SK-N-SH (cell line): ENCODE measurements at regions not wholly inside any gene's neighbourhood (a gene's known extent, or its start where the extent isn't known, plus 50 kb on each side); places are given as distances from the start of the nearest gene placed in this dataset.

Experiments used
- CTCF ChIA-PET: fragments of 300-600, 350-600 bp; formaldehyde crosslinking; extraction: SDS; loops from one replicate; lab custom pipeline; 2021; lab: Yijun Ruan, JAX
- POLR2A ChIA-PET: fragments of 350-600 bp; sonication (Branson Sonifier 250); formaldehyde crosslinking; extraction: SDS; loops from one replicate; lab custom pipeline; 2020; ENCODE audit warnings: antibody characterized with exemption, inconsistent platforms; lab: Yijun Ruan, JAX
- DNase-seq: peaks from one replicate; pipeline ENCODE4 v3.0.0; 2012
- H2AFZ ChIP-seq: fragments of 200-600 bp; sonication (generic); 2 replicates; pipeline ENCODE4 v1.8.1; 2016; ENCODE audit warnings: antibody characterized with exemption, mild to moderate bottlenecking, low read depth
- H3F3A ChIP-seq: fragments of 200-600 bp; sonication (generic); replicated peaks from 2 replicates; pipeline ENCODE3; 2016; ENCODE audit warnings: antibody characterized with exemption, mild to moderate bottlenecking; ENCODE audit not compliant: insufficient read depth
- H3K27ac ChIP-seq, 2 experiments: fragments of 200-500 bp in 1 of 2; fragments of 200-600 bp in 1 of 2; sonication (Bioruptor generic) in 1 of 2; sonication (generic), shearing (Covaris generic) in 1 of 2; 2 replicates each; pipeline versions ENCODE4 v1.5.1 to v1.6.1; 2014 to 2016; ENCODE audit warnings: low read depth in 2 of 2, inconsistent platforms in 1 of 2, low read length in 1 of 2, mild to moderate bottlenecking in 1 of 2, mixed read lengths in 1 of 2
- H3K27me3 ChIP-seq: fragments of 200-600 bp; sonication (generic), shearing (Covaris generic); 2 replicates; pipeline ENCODE4 v1.6.1; 2016; ENCODE audit warnings: mixed run types; ENCODE audit not compliant: insufficient read depth
- H3K36me3 ChIP-seq, 2 experiments: fragments of 200-500 bp in 1 of 2; fragments of 200-600 bp in 1 of 2; sonication (Bioruptor generic) in 1 of 2; sonication (generic) in 1 of 2; replicated peaks in 1 of 2; 2 replicates each; pipeline versions ENCODE3 to v1.5.1; 2014 to 2016; ENCODE audit warnings: low read length in 1 of 2, mild to moderate bottlenecking in 1 of 2; ENCODE audit not compliant: insufficient read depth in 2 of 2, control insufficient read depth in 1 of 2
- H3K4me1 ChIP-seq, 2 experiments: fragments of 200-500 bp in 1 of 2; fragments of 200-600 bp in 1 of 2; sonication (Bioruptor generic) in 1 of 2; sonication (generic), shearing (Covaris generic) in 1 of 2; 2 replicates each; pipeline versions ENCODE4 v1.5.1 to v1.6.1; 2014 to 2016; ENCODE audit warnings: low read depth in 1 of 2, low read length in 1 of 2, mixed run types in 1 of 2; ENCODE audit not compliant: insufficient read depth in 2 of 2, control insufficient read depth in 1 of 2
- H3K4me2 ChIP-seq: fragments of 200-600 bp; sonication (generic), shearing (Covaris generic); 2 replicates; pipeline ENCODE4 v1.6.1; 2017; ENCODE audit warnings: mixed run types
- H3K4me3 ChIP-seq, 2 experiments: fragments of 200-500 bp in 1 of 2; fragments of 200-600 bp in 1 of 2; sonication (Bioruptor generic) in 1 of 2; sonication (generic), shearing (Covaris generic) in 1 of 2; 2 replicates each; pipeline versions ENCODE4 v1.5.1 to v1.8.1; 2014 to 2016; ENCODE audit warnings: low read depth in 2 of 2, inconsistent platforms in 1 of 2, low read length in 1 of 2, mild to moderate bottlenecking in 1 of 2, mixed read lengths in 1 of 2, moderate library complexity in 1 of 2
- H3K79me2 ChIP-seq: fragments of 200-600 bp; sonication (generic); 2 replicates; pipeline ENCODE4 v1.8.1; 2017; ENCODE audit warnings: mild to moderate bottlenecking; ENCODE audit not compliant: insufficient read depth
- H3K9ac ChIP-seq: fragments of 200-600 bp; sonication (generic); 2 replicates; pipeline ENCODE4 v1.6.1; 2017; ENCODE audit warnings: mixed run types
- H3K9me2 ChIP-seq: fragments of 200-600 bp; sonication (generic); 2 replicates; pipeline ENCODE4 v1.6.1; 2017; ENCODE audit warnings: mixed run types
- H3K9me3 ChIP-seq: fragments of 200-600 bp; sonication (generic); 2 replicates; pipeline ENCODE4 v1.6.1; 2017; ENCODE audit warnings: mixed run types, mild to moderate bottlenecking, moderate library complexity
- H4K20me1 ChIP-seq: fragments of 200-600 bp; sonication (generic); 2 replicates; pipeline ENCODE4 v1.6.1; 2017; ENCODE audit warnings: mild to moderate bottlenecking, mixed run types; ENCODE audit not compliant: insufficient read depth
- ELF1 ChIP-seq: IDR thresholded peaks from 2 replicates; pipeline ENCODE4 v1.4.0; 2012
- EZH2phosphoT487 ChIP-seq: fragments of 200-600 bp; sonication (generic); IDR thresholded peaks from 2 replicates; pipeline ENCODE4 v1.6.1; 2017; ENCODE audit warnings: low read depth, mixed run types, mild to moderate bottlenecking, antibody characterized with exemption, moderate library complexity, borderline replicate concordance
- FOSL2 ChIP-seq: IDR thresholded peaks from 2 replicates; pipeline ENCODE4 v1.4.0; 2012; ENCODE audit warnings: low read depth, mild to moderate bottlenecking, moderate library complexity, borderline replicate concordance
- NFIC ChIP-seq: IDR thresholded peaks from 2 replicates; pipeline ENCODE4 v1.4.0; 2012; ENCODE audit warnings: borderline replicate concordance
- POLR2AphosphoS5 ChIP-seq: IDR thresholded peaks from 2 replicates; pipeline ENCODE4 v1.6.1; 2012; ENCODE audit warnings: low read depth, low read length
- SMC3 ChIP-seq: IDR thresholded peaks from 2 replicates; pipeline ENCODE4 v1.6.1; 2012; ENCODE audit warnings: low read depth, low read length, improper control_type of control experiment
- WGBS: methylation state at CpG from one replicate; pipeline ENCODE4 v1.1.6; 2017; ENCODE audit warnings: low lambda C conversion rate; 5-methylcytosine and 5-hydroxymethylcytosine counted together
- TF ChIP-seq, protein P1 (sequence below): IDR thresholded peaks from 2 replicates; pipeline ENCODE4 v1.6.1; 2012; ENCODE audit warnings: mild to moderate bottlenecking, low read depth, low read length, moderate library complexity
- TF ChIP-seq, protein P2 (sequence below): IDR thresholded peaks from 2 replicates; pipeline ENCODE4 v1.4.0; 2012; ENCODE audit warnings: low read depth
- TF ChIP-seq, protein P3 (sequence below): fragments of 200-600 bp; sonication (generic); IDR thresholded peaks from 2 replicates; pipeline ENCODE4 v1.6.1; 2017; ENCODE audit warnings: antibody characterized with exemption, mild to moderate bottlenecking, moderate library complexity

DNA sequence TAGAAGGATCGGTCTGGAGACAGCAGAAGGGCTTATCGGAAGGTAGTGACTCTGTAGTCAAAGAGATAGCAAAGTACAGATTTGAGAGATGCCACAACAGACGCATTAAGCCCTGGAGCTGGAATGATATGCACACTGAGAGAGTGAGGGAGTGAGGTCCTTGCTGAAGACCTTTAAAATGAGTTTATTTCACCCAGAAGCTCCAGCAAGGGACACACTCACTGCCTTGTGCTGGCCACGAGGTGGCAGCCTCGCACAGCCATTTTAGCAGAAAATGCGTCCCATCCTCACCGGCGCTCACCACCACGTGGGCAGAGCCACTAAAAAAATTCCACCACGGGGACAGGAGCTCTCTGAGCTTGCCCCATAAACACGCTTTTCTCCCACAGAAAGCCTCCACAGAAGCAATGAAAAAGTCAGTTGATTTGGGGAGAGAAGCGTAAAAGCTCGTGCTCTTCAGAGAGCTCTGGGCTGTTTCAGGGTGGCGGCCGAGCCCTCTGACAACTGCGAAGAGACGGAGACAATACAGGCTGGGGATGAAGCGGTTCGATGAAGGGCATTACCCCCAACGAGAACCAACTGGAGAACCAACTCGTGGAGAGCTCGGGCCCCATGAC, 163.0 kb upstream of the KLF14 start (continued):
- TF ChIP-seq, protein P1, sequence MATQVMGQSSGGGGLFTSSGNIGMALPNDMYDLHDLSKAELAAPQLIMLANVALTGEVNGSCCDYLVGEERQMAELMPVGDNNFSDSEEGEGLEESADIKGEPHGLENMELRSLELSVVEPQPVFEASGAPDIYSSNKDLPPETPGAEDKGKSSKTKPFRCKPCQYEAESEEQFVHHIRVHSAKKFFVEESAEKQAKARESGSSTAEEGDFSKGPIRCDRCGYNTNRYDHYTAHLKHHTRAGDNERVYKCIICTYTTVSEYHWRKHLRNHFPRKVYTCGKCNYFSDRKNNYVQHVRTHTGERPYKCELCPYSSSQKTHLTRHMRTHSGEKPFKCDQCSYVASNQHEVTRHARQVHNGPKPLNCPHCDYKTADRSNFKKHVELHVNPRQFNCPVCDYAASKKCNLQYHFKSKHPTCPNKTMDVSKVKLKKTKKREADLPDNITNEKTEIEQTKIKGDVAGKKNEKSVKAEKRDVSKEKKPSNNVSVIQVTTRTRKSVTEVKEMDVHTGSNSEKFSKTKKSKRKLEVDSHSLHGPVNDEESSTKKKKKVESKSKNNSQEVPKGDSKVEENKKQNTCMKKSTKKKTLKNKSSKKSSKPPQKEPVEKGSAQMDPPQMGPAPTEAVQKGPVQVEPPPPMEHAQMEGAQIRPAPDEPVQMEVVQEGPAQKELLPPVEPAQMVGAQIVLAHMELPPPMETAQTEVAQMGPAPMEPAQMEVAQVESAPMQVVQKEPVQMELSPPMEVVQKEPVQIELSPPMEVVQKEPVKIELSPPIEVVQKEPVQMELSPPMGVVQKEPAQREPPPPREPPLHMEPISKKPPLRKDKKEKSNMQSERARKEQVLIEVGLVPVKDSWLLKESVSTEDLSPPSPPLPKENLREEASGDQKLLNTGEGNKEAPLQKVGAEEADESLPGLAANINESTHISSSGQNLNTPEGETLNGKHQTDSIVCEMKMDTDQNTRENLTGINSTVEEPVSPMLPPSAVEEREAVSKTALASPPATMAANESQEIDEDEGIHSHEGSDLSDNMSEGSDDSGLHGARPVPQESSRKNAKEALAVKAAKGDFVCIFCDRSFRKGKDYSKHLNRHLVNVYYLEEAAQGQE, result no peak
- TF ChIP-seq POLR2AphosphoS5 (peak; percentile 61; the same call in 1 of the 2 replicates), ELF1 (no peak)
- TF ChIP-seq, protein P2, sequence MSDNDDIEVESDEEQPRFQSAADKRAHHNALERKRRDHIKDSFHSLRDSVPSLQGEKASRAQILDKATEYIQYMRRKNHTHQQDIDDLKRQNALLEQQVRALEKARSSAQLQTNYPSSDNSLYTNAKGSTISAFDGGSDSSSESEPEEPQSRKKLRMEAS, result peak; percentile 98

DNA sequence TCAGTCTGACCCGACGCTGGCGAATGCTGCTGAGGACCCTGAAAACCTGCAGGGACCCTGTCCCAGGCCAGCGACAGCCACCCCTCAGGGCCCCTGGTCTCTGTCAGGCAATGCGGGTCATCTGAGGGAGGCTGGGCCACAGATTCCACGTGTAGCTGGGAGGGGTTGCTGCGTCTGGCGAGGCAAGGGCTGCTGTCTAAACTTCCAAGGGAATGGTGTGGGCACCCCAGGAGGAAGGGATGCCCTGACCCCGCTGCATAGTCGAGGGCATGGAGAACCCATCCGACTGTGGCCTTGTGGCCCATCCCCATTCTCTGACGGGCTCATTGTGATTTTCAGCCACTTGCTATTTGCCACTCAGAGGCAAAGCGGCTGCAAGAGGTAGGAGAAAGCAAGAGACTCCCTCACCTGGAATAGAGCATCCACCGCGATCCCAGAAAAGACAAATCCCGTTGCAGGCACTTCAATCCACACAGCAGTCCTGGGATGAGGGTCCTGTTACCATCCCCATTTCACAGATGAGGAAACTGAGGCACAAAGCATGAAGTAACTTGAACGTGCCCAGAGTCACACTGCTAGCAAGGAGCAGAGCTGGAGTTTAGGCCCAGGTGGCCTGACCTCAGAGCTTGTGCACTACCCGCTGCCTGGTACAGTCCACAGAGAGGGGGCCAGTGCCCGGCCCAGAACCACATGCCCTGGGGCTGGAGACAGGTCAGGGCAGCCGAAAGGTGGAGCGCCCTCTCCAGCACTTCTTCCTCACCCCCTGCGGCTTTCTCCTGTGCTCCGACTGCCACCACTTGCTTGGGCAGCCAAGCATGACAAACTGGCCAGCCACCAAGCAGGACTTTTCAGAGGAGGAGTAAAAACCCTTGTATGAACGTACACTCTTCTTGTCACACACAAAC, 163.8 kb upstream of the KLF14 start:
- Histone ChIP-seq H3K9ac (peak overlapping the region; percentile 2; the same call in 1 of the 2 replicates), H4K20me1 (peaks cover 88% of the 10 kb centered on the region; the same call in 1 of the 2 replicates), H3K9me2 (no peaks in the 10 kb centered on the region), H3K36me3 (peaks cover 51 to 72% of the 10 kb centered on the region in 2 experiments), H3K4me1 (peaks cover 9 to 71% of the 10 kb centered on the region in 2 experiments; a peak in 3 of 4 replicates), H3K79me2 (peaks cover 100% of the 10 kb centered on the region), H3K27ac (peak overlapping the region; percentile 9 to 100; a peak in 3 of 4 replicates), H3K4me3 (no peak overlapping the region), H2AFZ (no peak overlapping the region), H3F3A (peaks cover 90% of the 10 kb centered on the region), H3K27me3 (no peaks in the 10 kb centered on the region), H3K9me3 (no peaks in the 10 kb centered on the region), H3K4me2 (no peak overlapping the region)
- peak; percentile 34 for DNase-seq
- WGBS, result 74% methylated on average over 20 of the region's 24 CpGs
- ChIA-PET POLR2A (no interaction called here), CTCF (interaction anchor here (0.6 to 6.5 kb wide), 105 partner anchors 8 to 824 kb away, joined by 3 to 186 read pairs (median 6); partner anchors contain the start of gene MKLN1)
- TF ChIP-seq, protein P2, result no peak

DNA sequence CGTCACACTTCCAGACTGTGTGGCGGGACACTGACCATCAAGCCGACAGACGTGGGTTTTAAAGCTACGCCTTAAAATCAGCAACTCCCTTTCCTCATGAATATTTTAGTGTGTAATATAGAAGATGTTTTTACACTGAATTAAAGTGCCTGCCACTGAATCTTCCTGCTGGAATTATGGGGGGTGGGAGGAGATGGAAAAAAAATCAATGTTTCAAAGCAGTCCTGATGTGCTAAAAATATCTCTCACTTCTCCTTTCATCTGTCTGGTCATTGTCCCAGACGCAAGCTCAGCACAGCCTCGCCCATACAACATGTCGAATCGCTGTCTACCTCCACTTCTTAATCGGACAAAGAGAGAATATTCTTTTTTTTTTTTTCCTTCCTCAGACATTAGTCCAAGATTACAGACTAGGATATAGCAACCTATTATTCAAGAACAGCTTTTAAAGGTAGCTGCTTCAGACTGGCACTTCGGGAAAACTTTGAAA, 165.1 kb upstream of the KLF14 start:
- Histone ChIP-seq H4K20me1 (peaks cover 87% of the 10 kb centered on the region; the same call in 1 of the 2 replicates), H3K4me1 (peaks cover 11 to 70% of the 10 kb centered on the region in 2 experiments), H3K27me3 (no peaks in the 10 kb centered on the region), H3K9ac (no peak overlapping the region; the same call in 1 of the 2 replicates), H3K27ac (peak overlapping the region in 1 of 2 experiments; percentile 100; a peak in 2 of 4 replicates), H3K4me2 (no peak overlapping the region), H3F3A (peaks cover 90% of the 10 kb centered on the region), H2AFZ (no peak overlapping the region), H3K9me3 (no peaks in the 10 kb centered on the region), H3K9me2 (no peaks in the 10 kb centered on the region), H3K36me3 (peaks cover 53 to 73% of the 10 kb centered on the region in 2 experiments), H3K4me3 (no peak overlapping the region), H3K79me2 (peaks cover 99% of the 10 kb centered on the region)
- ChIA-PET POLR2A (no interaction called here), CTCF (interaction anchor here (0.7 to 2.5 kb wide), 4 partner anchors 23 to 141 kb away, joined by 3 to 18 read pairs (median 10); no protein-coding TSS in a partner anchor)
- DNase-seq, result no peak
- whole genome bisulfite sequencing, result 93% methylated on average over 11 of the region's 11 CpGs
- TF ChIP-seq, protein P3, sequence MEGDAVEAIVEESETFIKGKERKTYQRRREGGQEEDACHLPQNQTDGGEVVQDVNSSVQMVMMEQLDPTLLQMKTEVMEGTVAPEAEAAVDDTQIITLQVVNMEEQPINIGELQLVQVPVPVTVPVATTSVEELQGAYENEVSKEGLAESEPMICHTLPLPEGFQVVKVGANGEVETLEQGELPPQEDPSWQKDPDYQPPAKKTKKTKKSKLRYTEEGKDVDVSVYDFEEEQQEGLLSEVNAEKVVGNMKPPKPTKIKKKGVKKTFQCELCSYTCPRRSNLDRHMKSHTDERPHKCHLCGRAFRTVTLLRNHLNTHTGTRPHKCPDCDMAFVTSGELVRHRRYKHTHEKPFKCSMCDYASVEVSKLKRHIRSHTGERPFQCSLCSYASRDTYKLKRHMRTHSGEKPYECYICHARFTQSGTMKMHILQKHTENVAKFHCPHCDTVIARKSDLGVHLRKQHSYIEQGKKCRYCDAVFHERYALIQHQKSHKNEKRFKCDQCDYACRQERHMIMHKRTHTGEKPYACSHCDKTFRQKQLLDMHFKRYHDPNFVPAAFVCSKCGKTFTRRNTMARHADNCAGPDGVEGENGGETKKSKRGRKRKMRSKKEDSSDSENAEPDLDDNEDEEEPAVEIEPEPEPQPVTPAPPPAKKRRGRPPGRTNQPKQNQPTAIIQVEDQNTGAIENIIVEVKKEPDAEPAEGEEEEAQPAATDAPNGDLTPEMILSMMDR, result no peak
- TF ChIP-seq NFIC, result no peak
- TF ChIP-seq EZH2phosphoT487, result no peak
- TF ChIP-seq SMC3, result no peak
- TF ChIP-seq, protein P1, result no peak
- TF ChIP-seq FOSL2, result no peak
- TF ChIP-seq, protein P2, result no peak
